Lower lobe of right lung (tissue), 2 donors: ENCODE measurements at regions not wholly inside any gene's neighbourhood (a gene's known extent, or its start where the extent isn't known, plus 50 kb on each side); places are given as distances from the start of the nearest gene placed in this dataset.
A peak's percentile ranks its signal among the peaks of the same experiment; 100 is the strongest.

Source experiments
- ATAC-seq, 2 donors: fragments of 200-7000 bp; cut with Tn5 transposase; one replicate each; pipeline ENCODE4 v1.9.1; 2020 to 2022; ENCODE audit warnings: mild to moderate bottlenecking in 2 of 2, moderate library complexity in 2 of 2
- DNase-seq: peaks from one replicate; pipeline ENCODE4 v3.0.0-alpha.2; 2020
- H3K27ac ChIP-seq: fragments of 200-600 bp; one replicate; pipeline ENCODE4 v1.8.0; 2022
- H3K27me3 ChIP-seq: fragments of 200-600 bp; one replicate; pipeline ENCODE4 v1.8.0; 2022; ENCODE audit warnings: low read depth
- H3K36me3 ChIP-seq: fragments of 200-600 bp; one replicate; pipeline ENCODE4 v1.8.0; 2022; ENCODE audit warnings: mild to moderate bottlenecking
- H3K4me1 ChIP-seq: fragments of 200-600 bp; one replicate; pipeline ENCODE4 v1.8.0; 2022
- H3K4me3 ChIP-seq: fragments of 200-600 bp; one replicate; pipeline ENCODE4 v1.8.0; 2022; ENCODE audit warnings: mild to moderate bottlenecking
- H3K9me3 ChIP-seq: fragments of 200-600 bp; one replicate; pipeline ENCODE4 v1.8.0; 2022
- CTCF ChIP-seq: fragments of 200-600 bp; IDR thresholded peaks from one replicate; pipeline ENCODE4 v1.8.0; 2022; ENCODE audit warnings: antibody characterized with exemption, mild to moderate bottlenecking
- intact Hi-C: fragments of 100-400 bp; cut with DNase I; formaldehyde crosslinking; loops from one replicate; pipeline ENCODE4 v1.11.0; 2022
- donor health status: DM: no; HTN: yes; CAD: no; lungs with severe emphysema.

- peak; percentile 66 to 77 for ATAC-seq
- no peak for TF ChIP-seq CTCF
- H3K27me3 ChIP-seq: no peaks in the 10 kb centered on the region
Measured at GRCh38 chr2:101623031-101623521, 74.4 kb upstream of the MAP4K4 start.

GRCh38 chr2:101622210-101623030, 75.1 kb upstream of the MAP4K4 start:
- no peak for TF ChIP-seq CTCF
- no peak for ATAC-seq
- H3K4me1 ChIP-seq: peaks cover 23% of the 10 kb centered on the region
- no peaks in the 10 kb centered on the region for H3K9me3 ChIP-seq
- H3K27ac ChIP-seq: no peak overlapping the region
- H3K27me3 ChIP-seq: no peaks in the 10 kb centered on the region
- H3K4me3 ChIP-seq: no peak overlapping the region
- DNase-seq: no peak
- H3K36me3 ChIP-seq: no peaks in the 10 kb centered on the region
- intact Hi-C loops: no loop called here

More at GRCh38 chr2:101623031-101623521, 74.4 kb upstream of the MAP4K4 start:
- Histone ChIP-seq H3K4me1 (peaks cover 23% of the 10 kb centered on the region), H3K4me3 (no peak overlapping the region), H3K27ac (no peak overlapping the region), H3K9me3 (no peaks in the 10 kb centered on the region), H3K36me3 (no peaks in the 10 kb centered on the region)
- no peak for DNase-seq
- intact Hi-C loops: no loop called here

- H3K27ac ChIP-seq: no peak overlapping the region
- DNase-seq (peak; percentile 67), ATAC-seq (peak in 1 of 2 donors; percentile 57)
- no peaks in the 10 kb centered on the region for H3K9me3 ChIP-seq
- no peaks in the 10 kb centered on the region for H3K36me3 ChIP-seq
- H3K27me3 ChIP-seq: no peaks in the 10 kb centered on the region
- no peak for TF ChIP-seq CTCF
- no peak overlapping the region for H3K4me3 ChIP-seq
- intact Hi-C loops: no loop called here
- peaks cover 23% of the 10 kb centered on the region for H3K4me1 ChIP-seq
Measured at GRCh38 chr2:101619191-101619591, 78.3 kb upstream of the MAP4K4 start.

GRCh38 chr2:101617796-101618195, 79.7 kb upstream of the MAP4K4 start:
- H3K27ac ChIP-seq: no peak overlapping the region
- no peak for ATAC-seq
- peaks cover 19% of the 10 kb centered on the region for H3K4me1 ChIP-seq
- no peaks in the 10 kb centered on the region for H3K9me3 ChIP-seq
- H3K36me3 ChIP-seq: no peaks in the 10 kb centered on the region
- no peak overlapping the region for H3K4me3 ChIP-seq
- TF ChIP-seq CTCF: no peak
- no peak for DNase-seq
- intact Hi-C loops: no loop called here
- no peaks in the 10 kb centered on the region for H3K27me3 ChIP-seq

GRCh38 chr2:101617188-101617587, 80.3 kb upstream of the MAP4K4 start:
- no peaks in the 10 kb centered on the region for H3K9me3 ChIP-seq
- no peak for TF ChIP-seq CTCF
- no peak overlapping the region for H3K27ac ChIP-seq
- no peaks in the 10 kb centered on the region for H3K27me3 ChIP-seq
- DNase-seq (no peak), ATAC-seq (no peak)
- intact Hi-C loops: no loop called here
- H3K36me3 ChIP-seq: no peaks in the 10 kb centered on the region
- H3K4me3 ChIP-seq: no peak overlapping the region
- peaks cover 15% of the 10 kb centered on the region for H3K4me1 ChIP-seq
